ENCODE measurements at regions not wholly inside any gene's neighbourhood (a gene's known extent, or its start where the extent isn't known, plus 50 kb on each side); places are given as distances from the start of the nearest gene placed in this dataset.

DNA sequence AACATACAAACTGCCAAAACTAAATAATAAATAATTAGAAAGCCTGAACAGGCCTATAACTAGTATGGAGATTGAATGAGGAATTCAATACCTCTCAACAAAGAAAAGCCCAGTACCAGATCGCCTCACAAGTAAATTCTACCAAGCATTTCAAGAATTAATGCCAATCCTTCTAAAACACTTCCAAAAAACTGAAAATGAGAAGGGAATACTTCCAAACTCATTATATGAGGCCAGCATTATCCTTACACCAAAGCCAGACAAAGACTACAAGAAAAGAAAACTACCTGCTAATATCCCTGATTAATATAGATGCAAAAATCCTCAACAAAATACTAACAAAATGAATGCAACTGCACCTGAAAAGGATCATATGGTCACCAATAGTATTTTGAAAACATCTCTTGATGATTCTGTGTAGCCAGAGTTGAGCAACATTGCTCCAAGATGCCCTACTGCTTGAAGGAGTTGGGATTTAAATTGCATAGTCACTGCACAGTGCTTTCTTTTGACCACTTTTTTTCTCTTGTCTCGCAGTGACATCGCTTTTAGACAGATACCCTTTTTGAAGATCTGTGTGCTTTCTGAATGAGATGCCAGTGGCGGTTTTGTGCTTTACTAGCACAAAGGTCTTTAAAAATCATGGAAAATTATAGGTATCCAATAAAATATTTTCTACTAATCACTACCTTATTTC, 487.2 kb upstream of the RASGRP1 start:
- no TSS peak for BruUV-seq (replicated peaks)
- no peak for TF ChIP-seq CTCF (IDR thresholded peaks at IDR 0.05; ENCODE audit: insufficient read depth in 1 of 2, low read depth in 1 of 2, low read length in 1 of 2, severe bottlenecking in 1 of 2, unreplicated experiment in 1 of 2)
- Histone ChIP-seq H3K4me3 (ENCODE audit: low read depth, low read length) (no peak overlapping the region), H3K4me1 (peaks cover 10% of the 10 kb centered on the region), H3K9me3 (peaks cover 15% of the 10 kb centered on the region), H3K36me3 (ENCODE audit: control insufficient read depth, insufficient read depth, low read length) (no peaks in the 10 kb centered on the region), H3K27me3 (replicated peaks; ENCODE audit: control insufficient read depth, insufficient read depth, low read length) (no peaks in the 10 kb centered on the region)
- Mint-ChIP-seq H3K27ac (ENCODE audit: unreplicated experiment) (no peak overlapping the region), H3K4me3 (ENCODE audit: unreplicated experiment) (no peak overlapping the region), H3K27me3 (ENCODE audit: insufficient read depth, unreplicated experiment) (no peaks in the 10 kb centered on the region), H3K4me1 (ENCODE audit: low read depth, unreplicated experiment) (peaks cover 7% of the 10 kb centered on the region), H3K9me3 (ENCODE audit: unreplicated experiment) (peaks cover 23% of the 10 kb centered on the region), H3K36me3 (ENCODE audit: insufficient read depth, unreplicated experiment) (no peaks in the 10 kb centered on the region)
- ChIA-PET CTCF (no interaction called here), POLR2A (no interaction called here)
- DNase-seq, result no peak
- intact Hi-C loops (cut with micrococcal nuclease; ENCODE audit: unreplicated experiment), result no loop called here

DNA sequence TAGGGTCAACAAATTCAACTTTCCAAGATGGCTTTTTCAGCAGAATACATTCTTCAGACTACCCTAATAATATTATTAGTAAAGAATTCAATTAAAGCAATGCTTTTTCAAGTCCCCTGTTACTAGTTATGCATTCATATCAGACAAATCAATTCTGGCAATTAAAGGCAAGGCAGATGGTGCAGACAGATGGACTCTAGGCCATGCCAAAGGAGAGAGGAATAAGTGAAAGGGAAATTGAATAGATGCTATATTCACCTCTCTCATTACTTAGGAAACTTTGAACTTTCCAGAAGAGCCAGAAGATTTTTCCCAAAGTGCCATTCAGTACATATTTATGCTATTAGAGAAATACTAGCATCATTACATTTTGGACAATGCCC, 487.7 kb upstream of the RASGRP1 start:
- H3K4me1 ChIP-seq, result peaks cover 12% of the 10 kb centered on the region
- no peaks in the 10 kb centered on the region for H3K36me3 ChIP-seq (ENCODE audit: control insufficient read depth, insufficient read depth, low read length)
- intact Hi-C loops (cut with micrococcal nuclease; ENCODE audit: unreplicated experiment), result no loop called here
- H3K4me3 ChIP-seq (ENCODE audit: low read depth, low read length), result no peak overlapping the region
- no peak for DNase-seq
- ChIA-PET POLR2A (no interaction called here), CTCF (no interaction called here)
- peaks cover 15% of the 10 kb centered on the region for H3K9me3 ChIP-seq
- Mint-ChIP-seq H3K36me3 (ENCODE audit: insufficient read depth, unreplicated experiment) (no peaks in the 10 kb centered on the region), H3K4me3 (ENCODE audit: unreplicated experiment) (no peak overlapping the region), H3K4me1 (ENCODE audit: low read depth, unreplicated experiment) (peaks cover 7% of the 10 kb centered on the region), H3K9me3 (ENCODE audit: unreplicated experiment) (peaks cover 23% of the 10 kb centered on the region), H3K27ac (ENCODE audit: unreplicated experiment) (no peak overlapping the region), H3K27me3 (ENCODE audit: insufficient read depth, unreplicated experiment) (no peaks in the 10 kb centered on the region)
- H3K27me3 ChIP-seq (replicated peaks; ENCODE audit: control insufficient read depth, insufficient read depth, low read length), result no peaks in the 10 kb centered on the region
- TF ChIP-seq CTCF (IDR thresholded peaks at IDR 0.05; ENCODE audit: insufficient read depth in 1 of 2, low read depth in 1 of 2, low read length in 1 of 2, severe bottlenecking in 1 of 2, unreplicated experiment in 1 of 2), result no peak
- BruUV-seq (replicated peaks), result no TSS peak

GRCh38 chr15:39053480-39053879, 488.9 kb upstream of the RASGRP1 start:
- intact Hi-C loops (cut with micrococcal nuclease; ENCODE audit: unreplicated experiment), result no loop called here
- CTCF ChIA-PET, result no interaction called here
- H3K4me1 Mint-ChIP-seq (ENCODE audit: low read depth, unreplicated experiment), result peaks cover 7% of the 10 kb centered on the region

More at GRCh38 chr15:39053480-39053879, 488.9 kb upstream of the RASGRP1 start:
- H3K27ac Mint-ChIP-seq (ENCODE audit: unreplicated experiment), result no peak overlapping the region
- Histone ChIP-seq H3K4me3 (ENCODE audit: low read depth, low read length) (no peak overlapping the region), H3K36me3 (ENCODE audit: control insufficient read depth, insufficient read depth, low read length) (no peaks in the 10 kb centered on the region), H3K4me1 (peaks cover 12% of the 10 kb centered on the region), H3K9me3 (peaks cover 15% of the 10 kb centered on the region), H3K27me3 (replicated peaks; ENCODE audit: control insufficient read depth, insufficient read depth, low read length) (no peaks in the 10 kb centered on the region)
- TF ChIP-seq CTCF (IDR thresholded peaks at IDR 0.05; ENCODE audit: insufficient read depth in 1 of 2, low read depth in 1 of 2, low read length in 1 of 2, severe bottlenecking in 1 of 2, unreplicated experiment in 1 of 2), result no peak
- no peak for DNase-seq
- peaks cover 23% of the 10 kb centered on the region for H3K9me3 Mint-ChIP-seq (ENCODE audit: unreplicated experiment)
- no peaks in the 10 kb centered on the region for H3K27me3 Mint-ChIP-seq (ENCODE audit: insufficient read depth, unreplicated experiment)
- H3K36me3 Mint-ChIP-seq (ENCODE audit: insufficient read depth, unreplicated experiment), result no peaks in the 10 kb centered on the region
- H3K4me3 Mint-ChIP-seq (ENCODE audit: unreplicated experiment), result no peak overlapping the region
- POLR2A ChIA-PET, result no interaction called here
- no TSS peak for BruUV-seq (replicated peaks)

All from Caco-2 (cell line).